ENCODE measurements at regions not wholly inside any gene's neighbourhood (a gene's known extent, or its start where the extent isn't known, plus 50 kb on each side); places are given as distances from the start of the nearest gene placed in this dataset.

DNA sequence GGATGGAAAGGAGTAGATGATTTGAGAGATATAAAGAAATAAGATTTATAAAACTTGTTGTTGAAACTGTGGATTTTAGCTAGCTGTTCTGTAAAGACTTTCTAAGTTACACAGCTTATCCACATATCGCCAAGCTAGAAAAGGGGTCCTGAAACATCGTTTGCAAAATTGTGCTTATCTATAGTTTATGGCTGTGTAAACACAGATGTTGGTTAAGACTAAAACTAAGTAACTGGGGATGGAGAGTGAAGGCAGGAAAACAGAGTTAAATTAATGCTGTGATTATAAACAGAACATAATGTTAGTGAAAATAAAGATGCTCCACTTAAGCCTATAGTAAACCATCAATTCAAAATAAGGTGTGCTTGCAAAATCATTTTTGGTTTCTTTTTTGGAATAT, 311.3 kb upstream of the DDHD1 start:
- H3K27me3 Mint-ChIP-seq (ENCODE audit: insufficient read depth, low read depth, poor library complexity), result no peaks in the 10 kb centered on the region
- no peak for ATAC-seq
- H3K4me2 ChIP-seq, result no peak overlapping the region
- H3K27ac ChIP-seq (ENCODE audit: low read depth), result no peak overlapping the region
- no peaks in the 10 kb centered on the region for H4K20me1 ChIP-seq (replicated peaks; ENCODE audit: insufficient read depth)
- H3K36me3 Mint-ChIP-seq (ENCODE audit: low read depth), result no peaks in the 10 kb centered on the region
- peaks cover 4% of the 10 kb centered on the region; the same call in 1 of the 2 replicates for H3K9me2 ChIP-seq (ENCODE audit: insufficient read depth)
- H3K9me3 Mint-ChIP-seq, result no peaks in the 10 kb centered on the region; the same call in 1 of the 3 replicates
- no peak overlapping the region for H2AFZ ChIP-seq
- H3K4me1 Mint-ChIP-seq, result peaks cover 6% of the 10 kb centered on the region; the same call in 1 of the 3 replicates
- no peaks in the 10 kb centered on the region for H3K79me2 ChIP-seq (replicated peaks; ENCODE audit: insufficient read depth)
- H3K4me3 ChIP-seq, result no peak overlapping the region
- H3K36me3 ChIP-seq (ENCODE audit: insufficient read depth), result no peaks in the 10 kb centered on the region
- TF ChIP-seq STAT1 (IDR thresholded peaks at IDR 0.05; ENCODE audit: unreplicated experiment) (no peak), EZH2 (IDR thresholded peaks at IDR 0.05; ENCODE audit: low read depth, unreplicated experiment) (no peak), JUNB (IDR thresholded peaks at IDR 0.05; ENCODE audit: unreplicated experiment) (no peak), ZNF114 (CRISPR knock-in tag; IDR thresholded peaks at IDR 0.05) (no peak), POLR2AphosphoS5 (IDR thresholded peaks at IDR 0.05; ENCODE audit: low read depth) (no peak), EZH2phosphoT487 (IDR thresholded peaks at IDR 0.05; ENCODE audit: unreplicated experiment) (no peak), CTCF (conservative IDR thresholded peaks at IDR 0.05; ENCODE audit: low read depth in 2 of 2) (no peak), ZNF331 (CRISPR knock-in tag; IDR thresholded peaks at IDR 0.05; ENCODE audit: low read depth) (no peak), ZNF462 (CRISPR knock-in tag; IDR thresholded peaks at IDR 0.05) (no peak)
- TF ChIP-seq, protein P1, sequence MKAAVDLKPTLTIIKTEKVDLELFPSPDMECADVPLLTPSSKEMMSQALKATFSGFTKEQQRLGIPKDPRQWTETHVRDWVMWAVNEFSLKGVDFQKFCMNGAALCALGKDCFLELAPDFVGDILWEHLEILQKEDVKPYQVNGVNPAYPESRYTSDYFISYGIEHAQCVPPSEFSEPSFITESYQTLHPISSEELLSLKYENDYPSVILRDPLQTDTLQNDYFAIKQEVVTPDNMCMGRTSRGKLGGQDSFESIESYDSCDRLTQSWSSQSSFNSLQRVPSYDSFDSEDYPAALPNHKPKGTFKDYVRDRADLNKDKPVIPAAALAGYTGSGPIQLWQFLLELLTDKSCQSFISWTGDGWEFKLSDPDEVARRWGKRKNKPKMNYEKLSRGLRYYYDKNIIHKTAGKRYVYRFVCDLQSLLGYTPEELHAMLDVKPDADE (IDR thresholded peaks at IDR 0.05), result no peak
- TF ChIP-seq, protein P2, sequence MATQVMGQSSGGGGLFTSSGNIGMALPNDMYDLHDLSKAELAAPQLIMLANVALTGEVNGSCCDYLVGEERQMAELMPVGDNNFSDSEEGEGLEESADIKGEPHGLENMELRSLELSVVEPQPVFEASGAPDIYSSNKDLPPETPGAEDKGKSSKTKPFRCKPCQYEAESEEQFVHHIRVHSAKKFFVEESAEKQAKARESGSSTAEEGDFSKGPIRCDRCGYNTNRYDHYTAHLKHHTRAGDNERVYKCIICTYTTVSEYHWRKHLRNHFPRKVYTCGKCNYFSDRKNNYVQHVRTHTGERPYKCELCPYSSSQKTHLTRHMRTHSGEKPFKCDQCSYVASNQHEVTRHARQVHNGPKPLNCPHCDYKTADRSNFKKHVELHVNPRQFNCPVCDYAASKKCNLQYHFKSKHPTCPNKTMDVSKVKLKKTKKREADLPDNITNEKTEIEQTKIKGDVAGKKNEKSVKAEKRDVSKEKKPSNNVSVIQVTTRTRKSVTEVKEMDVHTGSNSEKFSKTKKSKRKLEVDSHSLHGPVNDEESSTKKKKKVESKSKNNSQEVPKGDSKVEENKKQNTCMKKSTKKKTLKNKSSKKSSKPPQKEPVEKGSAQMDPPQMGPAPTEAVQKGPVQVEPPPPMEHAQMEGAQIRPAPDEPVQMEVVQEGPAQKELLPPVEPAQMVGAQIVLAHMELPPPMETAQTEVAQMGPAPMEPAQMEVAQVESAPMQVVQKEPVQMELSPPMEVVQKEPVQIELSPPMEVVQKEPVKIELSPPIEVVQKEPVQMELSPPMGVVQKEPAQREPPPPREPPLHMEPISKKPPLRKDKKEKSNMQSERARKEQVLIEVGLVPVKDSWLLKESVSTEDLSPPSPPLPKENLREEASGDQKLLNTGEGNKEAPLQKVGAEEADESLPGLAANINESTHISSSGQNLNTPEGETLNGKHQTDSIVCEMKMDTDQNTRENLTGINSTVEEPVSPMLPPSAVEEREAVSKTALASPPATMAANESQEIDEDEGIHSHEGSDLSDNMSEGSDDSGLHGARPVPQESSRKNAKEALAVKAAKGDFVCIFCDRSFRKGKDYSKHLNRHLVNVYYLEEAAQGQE (IDR thresholded peaks at IDR 0.05; ENCODE audit: unreplicated experiment), result no peak
- no peaks in the 10 kb centered on the region for H3K4me1 ChIP-seq (ENCODE audit: insufficient read depth)
- H3F3A ChIP-seq (replicated peaks; ENCODE audit: low read depth), result no peaks in the 10 kb centered on the region
- no peak for DNase-seq (ENCODE audit: low spot score)
- no peaks in the 10 kb centered on the region for H3K27me3 ChIP-seq (ENCODE audit: insufficient read depth)
- no peak overlapping the region for H3K4me3 Mint-ChIP-seq
- no peak overlapping the region for H3K27ac Mint-ChIP-seq

All from GM23338 (cell line).